CD8-positive, alpha-beta memory T cell (primary cell): ENCODE measurements at regions not wholly inside any gene's neighbourhood (a gene's known extent, or its start where the extent isn't known, plus 50 kb on each side); places are given as distances from the start of the nearest gene placed in this dataset.

ENCODE experiments used
- CTCF ChIA-PET: fragments of 350-600 bp; sonication (Branson Sonifier 250); formaldehyde crosslinking; loops from one replicate; lab custom pipeline; 2021; ENCODE audit warnings: antibody characterized with exemption; lab: Charles Lee
- POLR2A ChIA-PET: fragments of 350-600 bp; sonication (Branson Sonifier 250); formaldehyde crosslinking; loops from one replicate; lab custom pipeline; 2021; ENCODE audit warnings: antibody characterized with exemption; lab: Charles Lee
- DNase-seq, 5 donors: peaks; one replicate each; pipeline versions ENCODE4 v3.0.0 to v3.0.0-alpha.2; 2020 to 2022; ENCODE audit warnings: mixed read lengths in 1 of 5
- H3K27ac ChIP-seq: one replicate; pipeline ENCODE4 v1.7.0; 2013; ENCODE audit warnings: low read depth, mild to moderate bottlenecking, low read length, moderate library complexity
- H3K27me3 ChIP-seq: 2 replicates; pipeline ENCODE4 v1.7.0; 2013; ENCODE audit warnings: low read length, mild to moderate bottlenecking; ENCODE audit not compliant: insufficient read depth, poor library complexity, severe bottlenecking
- H3K36me3 ChIP-seq: 2 replicates; pipeline ENCODE4 v1.7.0; 2013; ENCODE audit warnings: mild to moderate bottlenecking, low read length, moderate library complexity; ENCODE audit not compliant: insufficient read depth
- H3K4me1 ChIP-seq: 2 replicates; pipeline ENCODE4 v1.7.0; 2013; ENCODE audit warnings: mild to moderate bottlenecking, low read length, moderate library complexity; ENCODE audit not compliant: insufficient read depth
- H3K4me3 ChIP-seq: 2 replicates; pipeline ENCODE4 v1.7.0; 2013; ENCODE audit warnings: mild to moderate bottlenecking, low read length
- H3K9me3 ChIP-seq: 2 replicates; pipeline ENCODE4 v1.7.0; 2013; ENCODE audit warnings: mild to moderate bottlenecking, low read length
- H3K27ac Mint-ChIP-seq, 8 donors: one replicate each; pipeline ENCODE4 v1.8.0; 2020 to 2021; ENCODE audit warnings: mixed read lengths in 8 of 8, mild to moderate bottlenecking in 6 of 8, inconsistent platforms in 3 of 8, moderate library complexity in 3 of 8
- H3K27me3 Mint-ChIP-seq, 2 donors: one replicate each; pipeline ENCODE4 v1.8.0; 2020 to 2021; ENCODE audit warnings: mixed read lengths in 2 of 2, mild to moderate bottlenecking in 1 of 2, moderate library complexity in 1 of 2
- H3K36me3 Mint-ChIP-seq, 3 donors: one replicate each; pipeline ENCODE4 v1.8.0; 2020 to 2021; ENCODE audit warnings: mixed read lengths in 3 of 3, inconsistent platforms in 1 of 3, mild to moderate bottlenecking in 1 of 3
- H3K4me1 Mint-ChIP-seq, 3 donors: one replicate each; pipeline ENCODE4 v1.8.0; 2020 to 2021; ENCODE audit warnings: mixed read lengths in 3 of 3, inconsistent platforms in 1 of 3, mild to moderate bottlenecking in 1 of 3
- H3K4me3 Mint-ChIP-seq, 7 donors: one replicate each; pipeline ENCODE4 v1.8.0; 2020 to 2021; ENCODE audit warnings: mixed read lengths in 7 of 7, mild to moderate bottlenecking in 6 of 7, moderate library complexity in 4 of 7, inconsistent platforms in 2 of 7
- H3K9me3 Mint-ChIP-seq, 5 donors: one replicate each; pipeline ENCODE4 v1.8.0; 2020 to 2022; ENCODE audit warnings: mixed read lengths in 5 of 5, mild to moderate bottlenecking in 3 of 5, moderate library complexity in 2 of 5, inconsistent platforms in 1 of 5

GRCh38 chr21:21661741-21662140, 663.5 kb downstream of the NCAM2 start:
- Histone ChIP-seq H3K4me1 (no peaks in the 10 kb centered on the region), H3K4me3 (no peak overlapping the region), H3K27me3 (no peaks in the 10 kb centered on the region), H3K27ac (no peak overlapping the region), H3K9me3 (no peaks in the 10 kb centered on the region), H3K36me3 (no peaks in the 10 kb centered on the region)
- H3K9me3 Mint-ChIP-seq, result peaks cover 4 to 29% (median 11%) of the 10 kb centered on the region in 5 donors
- H3K27ac Mint-ChIP-seq, result no peak overlapping the region
- H3K4me1 Mint-ChIP-seq, result no peaks in the 10 kb centered on the region
- no peak for DNase-seq
- POLR2A ChIA-PET, result no interaction called here
- CTCF ChIA-PET, result no interaction called here
- no peaks in the 10 kb centered on the region for H3K36me3 Mint-ChIP-seq
- no peak overlapping the region for H3K4me3 Mint-ChIP-seq
- H3K27me3 Mint-ChIP-seq, result no peaks in the 10 kb centered on the region

- Histone ChIP-seq H3K27ac (no peak overlapping the region), H3K9me3 (no peaks in the 10 kb centered on the region), H3K36me3 (no peaks in the 10 kb centered on the region), H3K4me3 (no peak overlapping the region), H3K27me3 (no peaks in the 10 kb centered on the region), H3K4me1 (no peaks in the 10 kb centered on the region)
- ChIA-PET CTCF (no interaction called here), POLR2A (no interaction called here)
- Mint-ChIP-seq H3K9me3 (peaks cover 2 to 27% (median 11%) of the 10 kb centered on the region in 5 donors), H3K27ac (no peak overlapping the region), H3K27me3 (no peaks in the 10 kb centered on the region), H3K4me1 (no peaks in the 10 kb centered on the region), H3K36me3 (no peaks in the 10 kb centered on the region), H3K4me3 (no peak overlapping the region)
- no peak for DNase-seq
Measured at GRCh38 chr21:21662776-21663175, 664.6 kb downstream of the NCAM2 start.

- Mint-ChIP-seq H3K4me1 (no peaks in the 10 kb centered on the region), H3K27ac (no peak overlapping the region), H3K9me3 (peaks cover 3 to 32% (median 21%) of the 10 kb centered on the region in 5 donors), H3K27me3 (no peaks in the 10 kb centered on the region), H3K36me3 (no peaks in the 10 kb centered on the region), H3K4me3 (no peak overlapping the region)
- POLR2A ChIA-PET, result no interaction called here
- Histone ChIP-seq H3K27me3 (no peaks in the 10 kb centered on the region), H3K9me3 (no peaks in the 10 kb centered on the region), H3K4me3 (no peak overlapping the region), H3K27ac (no peak overlapping the region), H3K36me3 (no peaks in the 10 kb centered on the region), H3K4me1 (no peaks in the 10 kb centered on the region)
- DNase-seq, result no peak
- CTCF ChIA-PET, result no interaction called here
Measured at GRCh38 chr21:21664871-21665270, 666.7 kb downstream of the NCAM2 start.

- no peaks in the 10 kb centered on the region for H3K4me1 Mint-ChIP-seq
- CTCF ChIA-PET, result no interaction called here
- H3K9me3 Mint-ChIP-seq, result peaks cover 0 to 36% (median 21%) of the 10 kb centered on the region in 5 donors
- Histone ChIP-seq H3K4me3 (no peak overlapping the region), H3K27me3 (no peaks in the 10 kb centered on the region), H3K4me1 (no peaks in the 10 kb centered on the region), H3K36me3 (no peaks in the 10 kb centered on the region), H3K9me3 (no peaks in the 10 kb centered on the region), H3K27ac (no peak overlapping the region)
- POLR2A ChIA-PET, result no interaction called here
- H3K27ac Mint-ChIP-seq, result no peak overlapping the region
- H3K4me3 Mint-ChIP-seq, result no peak overlapping the region
- no peak for DNase-seq
- no peaks in the 10 kb centered on the region for H3K36me3 Mint-ChIP-seq
- no peaks in the 10 kb centered on the region for H3K27me3 Mint-ChIP-seq
Measured at GRCh38 chr21:21666689-21667088, 668.5 kb downstream of the NCAM2 start.

- H3K9me3 Mint-ChIP-seq, result peaks cover 0 to 28% (median 18%) of the 10 kb centered on the region in 5 donors
- no peaks in the 10 kb centered on the region for H3K36me3 Mint-ChIP-seq
- no peaks in the 10 kb centered on the region for H3K27me3 Mint-ChIP-seq
- CTCF ChIA-PET, result no interaction called here
- no peak overlapping the region for H3K27ac Mint-ChIP-seq
- no peak overlapping the region for H3K4me3 Mint-ChIP-seq
- H3K27me3 ChIP-seq, result no peaks in the 10 kb centered on the region
- no peak for DNase-seq
- H3K4me3 ChIP-seq, result no peak overlapping the region
- H3K9me3 ChIP-seq, result no peaks in the 10 kb centered on the region
- no peak overlapping the region for H3K27ac ChIP-seq
- POLR2A ChIA-PET, result no interaction called here
- no peaks in the 10 kb centered on the region for H3K4me1 ChIP-seq
- H3K4me1 Mint-ChIP-seq, result no peaks in the 10 kb centered on the region
- H3K36me3 ChIP-seq, result no peaks in the 10 kb centered on the region
Measured at GRCh38 chr21:21668198-21668597, 670.0 kb downstream of the NCAM2 start.

GRCh38 chr21:21673959-21674358, 675.8 kb downstream of the NCAM2 start:
- DNase-seq, result no peak
- Mint-ChIP-seq H3K4me1 (no peaks in the 10 kb centered on the region), H3K27me3 (no peaks in the 10 kb centered on the region), H3K9me3 (peaks cover 8 to 35% (median 14%) of the 10 kb centered on the region in 5 donors), H3K36me3 (no peaks in the 10 kb centered on the region), H3K27ac (no peak overlapping the region), H3K4me3 (no peak overlapping the region)
- Histone ChIP-seq H3K4me3 (no peak overlapping the region), H3K27ac (no peak overlapping the region), H3K4me1 (no peaks in the 10 kb centered on the region), H3K27me3 (no peaks in the 10 kb centered on the region), H3K9me3 (no peaks in the 10 kb centered on the region), H3K36me3 (no peaks in the 10 kb centered on the region)
- POLR2A ChIA-PET, result no interaction called here
- CTCF ChIA-PET, result no interaction called here

GRCh38 chr21:21675601-21676000, 677.4 kb downstream of the NCAM2 start:
- Histone ChIP-seq H3K4me1 (no peaks in the 10 kb centered on the region), H3K36me3 (no peaks in the 10 kb centered on the region), H3K9me3 (no peaks in the 10 kb centered on the region), H3K27ac (no peak overlapping the region), H3K4me3 (no peak overlapping the region), H3K27me3 (no peaks in the 10 kb centered on the region)
- peaks cover 7 to 41% (median 11%) of the 10 kb centered on the region in 5 donors for H3K9me3 Mint-ChIP-seq
- H3K27me3 Mint-ChIP-seq, result no peaks in the 10 kb centered on the region
- no peak overlapping the region for H3K27ac Mint-ChIP-seq
- ChIA-PET CTCF (no interaction called here), POLR2A (no interaction called here)
- no peak overlapping the region for H3K4me3 Mint-ChIP-seq
- DNase-seq, result no peak
- H3K36me3 Mint-ChIP-seq, result no peaks in the 10 kb centered on the region
- H3K4me1 Mint-ChIP-seq, result no peaks in the 10 kb centered on the region

- no peak overlapping the region for H3K4me3 Mint-ChIP-seq
- H3K9me3 Mint-ChIP-seq, result peaks cover 2 to 51% (median 13%) of the 10 kb centered on the region in 5 donors
- POLR2A ChIA-PET, result no interaction called here
- no peaks in the 10 kb centered on the region for H3K27me3 Mint-ChIP-seq
- no peak overlapping the region for H3K27ac ChIP-seq
- DNase-seq, result no peak
- CTCF ChIA-PET, result no interaction called here
- H3K9me3 ChIP-seq, result no peaks in the 10 kb centered on the region
- no peaks in the 10 kb centered on the region for H3K36me3 ChIP-seq
- no peak overlapping the region for H3K4me3 ChIP-seq
- no peaks in the 10 kb centered on the region for H3K27me3 ChIP-seq
- H3K4me1 Mint-ChIP-seq, result no peaks in the 10 kb centered on the region
- H3K4me1 ChIP-seq, result no peaks in the 10 kb centered on the region
- no peaks in the 10 kb centered on the region for H3K36me3 Mint-ChIP-seq
- no peak overlapping the region for H3K27ac Mint-ChIP-seq
Measured at GRCh38 chr21:21682172-21682571, 684.0 kb downstream of the NCAM2 start.

- CTCF ChIA-PET, result no interaction called here
- peaks cover 2 to 30% (median 7%) of the 10 kb centered on the region in 5 donors for H3K9me3 Mint-ChIP-seq
- Histone ChIP-seq H3K9me3 (no peaks in the 10 kb centered on the region), H3K36me3 (no peaks in the 10 kb centered on the region), H3K4me3 (no peak overlapping the region), H3K27ac (no peak overlapping the region), H3K4me1 (no peaks in the 10 kb centered on the region), H3K27me3 (no peaks in the 10 kb centered on the region)
- no peaks in the 10 kb centered on the region for H3K27me3 Mint-ChIP-seq
- DNase-seq, result no peak
- H3K4me3 Mint-ChIP-seq, result no peak overlapping the region
- H3K36me3 Mint-ChIP-seq, result no peaks in the 10 kb centered on the region
- H3K4me1 Mint-ChIP-seq, result no peaks in the 10 kb centered on the region
- no peak overlapping the region for H3K27ac Mint-ChIP-seq
- POLR2A ChIA-PET, result no interaction called here
Measured at GRCh38 chr21:21688889-21689288, 690.7 kb downstream of the NCAM2 start.
